Globus pallidus (tissue), 1 donor: ENCODE measurements at regions not wholly inside any gene's neighbourhood (a gene's known extent, or its start where the extent isn't known, plus 50 kb on each side); places are given as distances from the start of the nearest gene placed in this dataset.
"Not testable (repeated sequence)": the region's sequence is repeated elsewhere in the genome, so short reads cannot be mapped to it uniquely, and the experiment has no call there.

ENCODE experiments used
- DNase-seq: peaks from one replicate; pipeline ENCODE4 v3.0.0-alpha.2; 2015; ENCODE audit warnings: low spot score

DNA sequence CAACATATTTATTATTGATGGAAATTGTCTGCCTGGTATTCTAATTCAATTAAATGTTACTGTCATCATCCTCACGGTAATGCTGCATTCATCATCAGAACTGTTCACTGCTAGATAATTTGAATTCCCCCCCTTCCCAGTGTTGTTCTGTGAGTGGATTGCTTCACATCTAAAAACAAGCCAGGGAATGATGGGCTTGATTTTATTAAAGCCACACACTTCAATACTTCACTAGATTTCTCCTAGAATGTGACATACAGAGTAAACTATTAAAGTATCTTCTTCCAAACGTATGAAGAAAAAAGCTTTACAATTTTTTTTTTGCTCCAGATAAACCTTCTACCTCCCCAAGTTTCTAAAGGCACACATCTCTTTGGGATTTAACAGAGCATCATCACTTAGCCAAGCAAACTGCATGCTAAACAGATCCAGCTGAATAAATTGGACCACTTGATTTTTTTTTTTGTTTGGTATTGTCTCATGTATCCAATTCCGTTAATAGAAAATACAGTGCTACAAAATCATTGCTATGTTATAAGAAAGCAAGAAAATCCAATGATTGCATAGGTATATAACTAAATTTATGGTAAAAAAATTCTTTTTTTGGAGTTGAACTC lies 692.4 kb downstream of the MTRR start:
- no peak for DNase-seq

GRCh38 chr5:8561854-8562253 lies 692.9 kb downstream of the MTRR start:
- DNase-seq, result no peak

DNA sequence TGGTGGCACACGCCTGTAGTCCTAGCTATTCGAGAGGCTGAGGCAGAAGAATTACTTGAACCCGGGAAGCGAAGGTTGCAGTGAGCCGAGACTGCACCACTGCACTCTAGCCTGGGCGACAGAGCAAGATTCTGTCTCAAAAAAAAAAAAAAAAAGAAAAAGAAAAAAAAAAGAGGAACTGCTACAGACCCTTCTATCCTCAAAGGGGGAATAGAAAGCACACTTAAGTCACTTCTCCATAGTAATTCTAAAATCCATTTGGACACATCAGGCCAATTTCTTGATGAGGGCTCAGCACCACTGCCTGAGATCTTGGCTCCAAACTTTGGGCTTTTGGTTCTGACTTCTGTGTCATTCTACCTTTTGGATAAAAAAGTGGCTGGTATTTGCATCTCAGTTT lies 694.6 kb downstream of the MTRR start:
- DNase-seq, result not testable (repeated sequence)

DNA sequence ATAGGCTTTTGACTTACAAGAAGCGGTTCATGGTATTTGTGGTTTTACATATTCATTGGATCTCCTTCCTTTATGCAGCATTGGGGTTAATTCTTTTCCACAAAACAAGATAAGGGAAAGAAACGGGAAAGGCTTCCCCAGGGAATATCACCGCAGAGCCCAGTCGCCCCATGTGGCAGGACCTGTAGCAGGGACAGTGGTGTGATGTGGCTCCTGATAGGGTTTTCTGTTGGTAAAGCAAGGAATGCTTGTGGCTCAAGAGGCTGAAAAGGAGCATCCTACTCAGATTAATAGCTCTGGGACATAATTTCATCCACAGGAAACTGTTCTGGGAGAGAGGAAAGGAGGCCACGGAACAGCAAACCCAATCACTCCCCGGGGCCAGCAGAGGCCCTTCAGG lies 699.9 kb downstream of the MTRR start:
- no peak for DNase-seq

DNA sequence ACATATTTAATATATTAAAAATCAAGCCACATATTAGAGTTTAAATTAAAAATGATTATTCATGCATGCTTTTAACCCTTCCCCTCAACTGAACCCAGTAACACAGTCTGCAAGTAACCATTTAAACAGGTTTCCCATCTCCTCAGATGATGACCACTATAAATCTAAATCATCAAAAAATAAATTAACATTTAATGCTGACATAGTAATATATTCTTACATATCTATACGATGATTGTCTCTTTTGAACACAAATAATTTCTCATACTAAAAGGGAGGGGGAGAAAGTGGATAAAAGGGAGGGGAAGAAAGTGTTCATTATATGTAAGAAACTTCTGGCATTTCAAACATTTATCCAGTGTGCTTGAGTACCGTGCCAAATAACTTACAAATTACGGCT lies 701.6 kb downstream of the MTRR start:
- DNase-seq, result no peak

DNA sequence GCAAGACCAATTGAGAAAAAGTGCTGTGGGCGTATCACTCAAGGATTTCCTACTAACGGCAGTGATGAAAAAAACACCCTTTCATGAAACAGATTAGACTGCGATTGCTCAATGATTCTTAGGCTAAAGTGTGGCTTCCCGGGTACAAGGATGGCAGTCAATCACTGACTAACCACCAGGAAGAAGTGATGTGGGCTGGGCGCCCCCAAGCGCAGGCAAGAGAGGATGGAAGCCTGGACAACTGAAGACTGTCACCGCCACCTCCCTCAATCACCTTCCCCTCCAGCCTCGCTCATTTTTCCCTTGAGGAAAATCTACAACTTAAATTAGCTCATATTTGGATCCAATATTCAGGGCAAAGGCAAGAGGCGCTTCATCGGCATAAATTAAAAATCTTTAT lies 707.2 kb downstream of the MTRR start:
- no peak for DNase-seq

- DNase-seq, result no peak
These were observed 708.8 kb downstream of the MTRR start for GRCh38 chr5:8577792-8578191.

DNA sequence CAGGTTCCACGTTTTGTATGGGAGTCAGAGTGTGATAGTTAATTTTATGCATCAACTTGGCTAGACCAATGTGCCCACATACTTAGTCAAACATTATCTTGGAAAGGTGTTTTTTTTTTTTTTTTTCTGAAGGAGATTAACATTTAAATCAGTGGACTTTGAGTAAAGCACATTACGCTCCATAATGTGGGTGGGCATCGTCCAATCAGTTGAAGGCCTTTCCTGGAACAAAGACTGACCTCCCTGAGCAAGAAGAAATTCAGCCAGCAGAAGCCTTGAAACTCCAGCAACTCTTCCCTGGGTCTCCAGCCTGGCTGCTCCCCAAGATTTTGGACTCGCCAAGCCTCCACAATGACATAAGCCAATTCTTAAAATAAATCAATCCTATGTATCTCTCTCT lies 711.4 kb downstream of the MTRR start:
- DNase-seq, result no peak

GRCh38 chr5:8581047-8581446 lies 712.1 kb downstream of the MTRR start:
- no peak for DNase-seq

DNA sequence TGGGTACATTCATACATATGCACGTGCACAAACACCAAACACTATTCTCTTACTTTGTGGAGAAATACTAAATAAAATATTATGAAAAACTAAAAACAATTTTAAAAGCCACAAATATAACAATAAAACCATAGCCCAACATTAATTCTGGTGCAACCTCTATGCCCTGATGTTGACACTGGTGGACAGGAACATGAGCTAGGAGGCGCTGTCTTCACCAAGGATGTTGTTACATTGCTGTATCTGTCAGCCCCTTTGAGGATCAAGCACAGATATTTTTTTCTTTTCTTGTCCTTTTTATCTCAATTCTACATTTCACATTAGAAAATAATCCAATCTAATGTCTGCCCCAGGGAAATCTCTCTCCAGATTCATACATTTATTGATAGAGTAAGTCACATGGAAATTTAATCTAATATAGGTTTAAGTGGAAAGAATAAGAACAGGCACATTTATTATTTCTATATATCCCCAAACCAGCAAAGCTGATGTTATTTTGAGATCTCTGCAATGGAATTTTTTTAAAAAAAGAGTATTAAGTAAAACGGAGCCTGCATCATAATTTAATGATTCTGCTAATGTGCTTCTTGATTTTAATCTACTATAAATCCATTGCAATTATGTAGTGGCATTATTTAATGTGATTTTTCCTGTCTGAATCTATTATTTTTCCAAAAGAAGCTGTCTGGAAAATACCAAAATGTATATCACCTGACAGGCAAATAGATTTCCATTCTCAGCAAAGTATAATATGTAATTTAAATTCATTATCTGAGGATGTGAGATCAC lies 716.5 kb downstream of the MTRR start:
- no peak for DNase-seq

DNA sequence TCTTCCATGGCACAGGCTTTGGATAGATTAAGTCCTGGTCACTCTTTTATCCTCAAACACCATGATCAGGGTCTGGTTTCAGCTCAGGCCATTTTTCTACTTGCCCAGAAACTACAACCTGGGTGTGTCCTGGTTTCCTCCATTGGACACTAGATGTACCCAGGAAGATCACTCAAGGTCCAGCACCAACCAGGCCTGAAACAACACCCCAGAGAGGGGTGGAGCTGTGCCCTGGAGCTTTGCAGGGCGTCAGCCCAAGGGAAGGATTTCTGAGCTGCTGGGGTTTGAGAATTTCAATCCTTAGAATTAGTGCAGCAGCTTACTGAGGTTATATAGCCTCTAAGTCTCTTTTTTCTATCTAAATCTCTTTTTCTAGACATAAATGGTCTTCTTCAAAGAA lies 722.0 kb downstream of the MTRR start:
- no peak for DNase-seq

- DNase-seq, result no peak
These were observed 729.4 kb downstream of the MTRR start for GRCh38 chr5:8598356-8598755.

DNA sequence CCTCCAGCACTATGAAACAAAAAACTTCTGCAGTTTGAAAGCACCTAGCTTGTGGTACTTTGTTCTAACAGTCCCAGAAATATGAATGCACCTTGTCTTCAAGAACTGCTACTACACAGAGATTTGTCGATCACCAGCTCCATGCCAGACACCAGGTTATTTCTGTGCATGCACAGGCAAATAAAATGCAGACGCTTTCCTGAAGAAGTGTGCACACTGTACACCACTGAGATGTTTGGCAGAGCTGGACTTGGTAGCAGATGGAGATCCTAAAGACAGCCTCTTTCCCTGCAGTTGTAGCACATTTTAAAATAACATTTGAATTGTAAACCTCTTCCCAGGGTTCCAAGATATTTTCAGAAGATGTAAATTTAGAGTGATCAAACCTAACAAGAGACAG lies 730.0 kb downstream of the MTRR start:
- no peak for DNase-seq

- no peak for DNase-seq
These were observed 731.9 kb downstream of the MTRR start for GRCh38 chr5:8600843-8601242.

DNA sequence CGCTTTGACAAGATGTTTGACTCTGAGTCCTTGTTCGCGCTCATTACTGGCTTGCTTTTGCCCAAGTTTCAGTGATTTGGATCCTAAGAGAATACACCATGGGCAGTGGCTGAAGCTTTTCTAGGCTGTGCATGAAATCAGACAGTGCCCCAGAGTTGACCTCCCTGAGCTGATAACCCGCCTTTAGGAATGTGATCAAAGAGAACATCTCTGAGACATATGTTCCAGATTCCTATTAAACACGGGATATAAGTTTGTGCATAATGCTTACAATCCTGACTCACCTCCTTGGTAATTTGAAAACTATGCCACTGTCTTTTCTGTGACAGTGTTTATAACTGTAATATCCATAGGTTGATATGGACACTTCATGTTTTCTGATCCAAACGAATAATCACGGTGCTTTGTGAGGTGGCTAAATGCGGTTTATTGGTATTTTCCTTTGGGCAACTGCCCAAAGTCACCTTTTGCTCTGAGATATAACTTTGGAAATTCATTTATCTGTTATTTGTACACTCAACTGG lies 732.9 kb downstream of the MTRR start:
- DNase-seq, result no peak

DNA sequence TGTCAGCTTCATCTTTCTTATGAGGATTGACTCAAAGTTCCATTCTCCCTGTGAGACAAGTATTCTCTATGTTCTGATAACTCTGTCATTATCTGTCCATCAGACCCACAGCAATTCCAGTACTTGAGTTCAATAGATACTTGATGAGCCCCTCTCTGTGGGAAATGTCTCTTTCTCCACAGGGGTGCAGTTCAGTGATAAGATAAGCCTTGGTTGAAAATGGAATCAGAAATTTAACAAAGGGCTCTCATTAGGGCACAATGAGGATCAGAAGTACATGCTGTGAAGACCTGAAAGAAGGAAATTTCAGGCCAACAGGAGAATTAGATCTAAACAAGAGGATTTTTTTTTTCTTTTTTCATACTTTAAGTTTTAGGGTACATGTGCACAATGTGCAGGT lies 737.3 kb downstream of the MTRR start:
- DNase-seq, result no peak

DNA sequence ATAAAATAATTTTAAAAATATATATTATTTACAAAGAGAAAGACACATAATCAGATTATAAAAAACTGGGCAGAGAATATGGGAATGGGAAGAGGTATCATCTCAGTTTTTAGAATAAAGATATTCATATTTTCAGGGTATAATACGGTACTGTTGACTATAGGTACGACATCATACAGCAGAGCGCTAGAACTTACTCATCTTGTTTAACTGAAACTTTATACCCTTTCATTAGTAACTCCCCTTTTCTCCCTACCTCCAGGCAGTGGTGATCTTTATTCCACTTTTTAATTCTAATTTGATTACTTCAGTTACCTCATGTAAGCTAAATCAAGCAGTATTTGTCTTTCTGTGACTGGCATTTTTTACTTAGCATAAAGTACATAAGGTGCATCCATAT lies 742.1 kb downstream of the MTRR start:
- DNase-seq, result no peak

DNA sequence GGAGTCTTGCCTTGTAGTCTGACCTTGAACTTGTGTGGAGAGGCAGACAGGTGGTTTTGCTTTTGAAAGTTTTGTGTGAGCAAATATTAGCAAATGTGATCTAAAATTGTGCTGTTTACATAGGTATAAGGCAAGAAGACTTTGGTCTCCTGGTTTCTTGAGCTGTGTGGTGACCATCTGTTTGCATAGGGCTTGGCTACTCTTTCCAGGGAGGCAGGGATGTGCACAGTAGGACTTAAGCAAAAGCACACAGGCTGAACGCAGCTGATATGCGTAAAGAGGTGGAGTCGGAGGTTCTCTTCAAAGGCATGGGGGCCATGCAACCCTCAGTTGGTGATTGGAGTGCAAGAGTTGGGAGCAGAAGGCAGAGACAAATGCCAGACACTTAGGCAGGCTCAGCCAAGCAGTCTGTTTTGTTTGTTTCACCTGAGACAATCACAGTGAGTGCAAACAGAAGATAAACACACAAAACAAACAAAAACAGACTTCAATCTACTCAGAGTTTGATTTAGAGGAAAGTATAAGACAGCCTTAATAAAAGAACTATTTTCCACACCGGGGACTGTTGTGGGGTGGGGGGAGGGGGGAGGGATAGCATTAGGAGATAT lies 744.2 kb downstream of the MTRR start:
- no peak for DNase-seq

GRCh38 chr5:8615142-8615858 lies 746.4 kb downstream of the MTRR start:
- DNase-seq, result no peak

DNA sequence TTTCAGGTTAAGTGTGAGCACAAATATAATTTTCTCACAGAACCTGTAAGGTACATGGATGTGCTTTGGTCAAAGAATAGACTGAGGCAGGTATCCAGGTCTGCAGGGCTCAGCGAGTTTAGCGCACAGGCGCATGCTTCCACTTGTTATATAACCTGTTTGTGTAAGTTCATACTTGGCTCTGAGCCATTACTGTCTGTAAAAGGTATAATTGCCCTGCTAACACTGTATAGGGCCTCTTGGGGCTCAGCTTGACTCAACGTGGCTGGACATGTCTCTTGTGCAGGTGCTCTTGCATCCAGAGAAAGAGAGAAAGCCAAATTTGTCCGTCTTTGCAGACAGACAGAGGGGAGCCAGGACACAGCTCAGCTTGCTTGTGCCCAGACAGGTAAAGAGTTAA lies 759.6 kb downstream of the MTRR start:
- no peak for DNase-seq

GRCh38 chr5:8633259-8633658 lies 764.3 kb downstream of the MTRR start:
- no peak for DNase-seq

GRCh38 chr5:8633696-8634095 lies 764.7 kb downstream of the MTRR start:
- DNase-seq, result no peak

DNA sequence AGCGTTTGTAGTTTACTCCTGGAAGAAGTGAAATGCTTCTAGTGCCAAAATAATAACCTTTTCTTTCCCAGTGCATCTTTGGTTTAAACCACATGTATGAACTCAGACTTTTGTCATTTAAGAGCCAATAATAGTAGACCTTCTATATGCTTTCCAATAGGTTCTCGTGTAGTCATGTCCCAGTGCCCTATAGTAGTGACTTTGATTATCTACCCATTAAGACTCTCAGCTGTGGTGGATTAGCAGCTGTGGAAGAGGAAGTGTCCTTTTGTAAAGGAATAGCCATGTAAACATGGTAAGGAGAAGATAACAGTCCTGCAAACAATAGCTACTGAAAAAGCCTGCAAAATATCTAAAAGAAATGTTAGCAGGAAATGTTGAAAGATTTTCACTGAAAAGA lies 765.3 kb downstream of the MTRR start:
- no peak for DNase-seq
